IPS DF 19.7 (cell line): ENCODE measurements at regions not wholly inside any gene's neighbourhood (a gene's known extent, or its start where the extent isn't known, plus 50 kb on each side); places are given as distances from the start of the nearest gene placed in this dataset.

Experiments used
- DNase-seq: peaks from one replicate; pipeline ENCODE4 v3.0.0-alpha.2; 2013; ENCODE audit warnings: low read depth, low spot score

GRCh38 chr1:8267307-8267706 is 50.6 kb upstream of the SLC45A1 start:
- DNase-seq, result no peak

DNA sequence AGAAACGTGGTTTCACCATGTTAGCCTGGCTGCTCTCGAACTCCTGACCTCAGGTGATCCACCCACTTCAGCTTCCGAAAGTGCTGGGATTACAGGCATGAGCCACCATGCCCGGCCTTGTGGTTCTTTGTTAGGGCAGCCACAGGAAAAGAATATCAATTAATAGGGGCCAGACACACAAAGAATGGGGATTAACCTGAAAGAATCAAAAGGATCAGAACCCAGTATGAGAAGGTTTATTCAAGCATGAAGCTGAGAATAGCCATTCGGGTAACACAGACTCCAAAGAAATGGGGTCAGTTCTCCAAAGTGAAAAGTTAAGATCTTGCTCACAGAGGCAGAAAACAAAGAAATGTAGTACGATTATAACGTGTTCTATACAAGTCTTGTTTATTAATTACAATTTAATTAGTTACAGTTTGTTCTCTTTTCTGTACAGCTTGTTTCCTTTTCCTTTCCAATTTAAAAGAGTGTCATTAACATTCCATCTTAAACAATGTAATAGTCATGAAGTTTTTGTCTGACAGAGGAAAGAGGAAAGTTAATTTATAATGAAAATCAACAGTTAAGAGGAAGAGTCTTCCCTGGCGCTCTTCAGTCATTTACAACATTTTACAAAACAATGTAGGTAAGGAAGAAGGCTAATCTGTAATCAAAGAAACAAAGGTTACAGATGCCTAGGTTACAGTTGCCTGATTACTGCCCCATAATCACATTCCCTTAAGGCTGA is 51.3 kb upstream of the SLC45A1 start:
- no peak for DNase-seq

DNA sequence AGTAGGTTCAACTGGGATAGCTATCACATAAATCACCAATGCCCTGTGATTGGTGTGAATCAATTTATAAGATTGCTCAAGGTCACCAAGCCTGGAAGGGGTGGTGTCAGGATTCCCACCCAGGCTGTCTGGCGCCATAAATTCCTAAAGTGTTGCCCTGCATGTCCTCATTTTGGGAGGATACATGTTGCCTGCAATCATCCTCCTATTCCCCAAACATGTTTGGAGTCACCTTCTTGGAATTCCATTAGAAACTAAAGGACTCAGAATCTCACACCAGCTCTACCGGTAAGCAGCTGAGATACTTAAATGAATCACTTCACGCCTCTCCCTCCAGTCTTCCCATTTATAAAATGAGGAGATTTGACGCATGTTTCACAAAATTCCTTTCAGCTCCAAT is 54.1 kb upstream of the SLC45A1 start:
- no peak for DNase-seq

GRCh38 chr1:8261398-8261762 is 56.5 kb upstream of the SLC45A1 start:
- no peak for DNase-seq

- no peak for DNase-seq
These were observed 58.2 kb upstream of the SLC45A1 start for GRCh38 chr1:8259498-8260290.

DNA sequence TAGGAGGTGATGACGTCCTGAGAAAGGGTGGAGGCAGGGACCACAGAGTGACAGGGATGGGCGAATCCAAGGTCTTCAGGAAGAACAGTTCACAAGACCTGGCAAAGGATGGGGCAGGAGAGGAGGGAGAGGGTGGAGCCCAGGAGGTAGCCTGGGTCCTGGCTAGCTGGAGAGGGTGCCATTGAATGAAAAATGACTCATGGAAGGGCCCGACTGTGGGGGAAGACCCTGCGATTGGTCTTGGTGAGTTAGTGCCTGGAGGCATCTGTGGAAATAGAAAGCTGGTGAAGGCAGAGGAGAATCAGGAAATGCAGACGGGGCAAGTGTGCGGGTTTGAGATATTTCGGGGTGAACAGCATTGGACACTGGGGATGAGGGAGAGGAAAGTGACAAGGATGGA is 60.3 kb upstream of the SLC45A1 start:
- no peak for DNase-seq

DNA sequence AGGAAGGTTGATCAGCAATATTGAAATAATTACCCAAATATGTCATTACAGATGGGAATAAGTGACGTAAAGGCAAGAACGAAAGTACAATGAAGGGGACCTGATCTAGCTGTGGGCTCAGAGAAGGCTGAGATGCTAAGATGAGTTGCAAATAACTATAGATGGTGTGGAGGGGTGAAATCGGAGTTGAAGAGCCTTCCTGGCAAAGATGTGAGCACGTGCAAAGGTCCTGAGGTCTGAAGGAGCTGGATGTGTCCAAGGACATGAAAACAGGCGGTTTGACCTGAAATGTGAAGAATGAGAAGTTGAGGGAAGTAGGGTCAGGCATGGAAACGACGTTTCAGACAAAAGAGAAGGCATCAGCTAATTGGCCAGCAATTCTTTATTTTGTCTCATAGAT is 61.6 kb upstream of the SLC45A1 start:
- no peak for DNase-seq

- DNase-seq, result no peak
These were observed 62.2 kb upstream of the SLC45A1 start for GRCh38 chr1:8255712-8256111.

GRCh38 chr1:8252266-8252951 is 65.5 kb upstream of the SLC45A1 start:
- DNase-seq, result no peak

DNA sequence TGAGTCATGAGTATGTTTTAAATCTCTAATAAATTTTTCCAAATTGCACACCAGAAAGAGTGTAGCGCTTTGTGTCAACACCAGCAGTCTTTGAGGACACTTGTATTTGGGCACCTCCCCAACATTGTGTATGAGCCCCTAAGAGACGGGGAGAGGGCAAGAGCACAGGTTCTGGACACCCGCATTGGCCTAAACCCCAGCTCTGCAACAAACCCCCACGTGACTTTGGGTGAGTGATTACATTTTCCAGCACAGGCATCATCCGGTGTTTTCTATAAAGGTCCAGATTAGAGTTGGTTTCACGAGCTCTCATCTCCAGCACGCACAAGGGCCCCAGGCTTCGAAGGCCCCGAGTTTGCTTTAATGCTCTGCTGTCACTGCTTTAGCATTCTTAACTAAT is 66.3 kb upstream of the SLC45A1 start:
- no peak for DNase-seq

DNA sequence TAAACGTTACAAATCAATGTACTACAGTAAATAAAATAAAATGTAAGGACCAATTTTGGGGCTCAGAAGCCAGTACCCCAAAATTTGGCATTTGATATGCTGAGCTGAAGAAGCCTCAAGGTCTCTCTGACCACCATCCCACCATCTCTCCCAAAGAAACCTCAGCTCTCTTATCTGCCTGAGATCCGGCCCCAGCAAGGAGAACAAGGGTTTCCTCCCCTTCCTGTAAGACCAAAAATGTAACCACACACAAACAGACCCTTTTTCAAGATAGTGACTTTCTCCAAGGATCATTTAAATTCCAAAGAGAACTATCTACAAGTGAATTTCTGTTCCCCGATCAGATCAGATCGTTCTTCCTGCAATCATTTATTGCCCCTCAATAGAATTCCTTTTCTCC is 68.1 kb upstream of the SLC45A1 start:
- DNase-seq, result no peak

GRCh38 chr1:8247811-8248436 is 70.0 kb upstream of the SLC45A1 start:
- no peak for DNase-seq

DNA sequence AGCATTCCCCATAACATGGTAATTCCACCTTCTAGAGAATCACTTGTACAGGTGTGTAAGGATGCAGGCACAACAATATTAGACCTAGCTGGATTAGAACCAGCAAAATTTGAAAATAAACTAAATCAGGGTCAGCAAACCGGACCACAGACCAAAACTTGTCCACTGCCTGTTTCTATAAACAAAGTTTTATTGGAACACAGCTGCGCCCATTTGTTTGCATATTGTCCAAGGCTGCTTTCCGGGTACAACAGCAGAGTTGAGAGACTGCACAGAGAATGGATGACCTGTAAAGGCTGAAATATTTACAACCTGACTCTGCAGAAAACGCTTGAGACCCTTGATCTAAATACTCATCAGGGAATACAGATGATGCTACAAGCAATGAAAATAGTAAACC is 73.6 kb upstream of the SLC45A1 start:
- DNase-seq, result no peak

GRCh38 chr1:8242498-8242897 is 75.4 kb upstream of the SLC45A1 start:
- DNase-seq, result no peak

DNA sequence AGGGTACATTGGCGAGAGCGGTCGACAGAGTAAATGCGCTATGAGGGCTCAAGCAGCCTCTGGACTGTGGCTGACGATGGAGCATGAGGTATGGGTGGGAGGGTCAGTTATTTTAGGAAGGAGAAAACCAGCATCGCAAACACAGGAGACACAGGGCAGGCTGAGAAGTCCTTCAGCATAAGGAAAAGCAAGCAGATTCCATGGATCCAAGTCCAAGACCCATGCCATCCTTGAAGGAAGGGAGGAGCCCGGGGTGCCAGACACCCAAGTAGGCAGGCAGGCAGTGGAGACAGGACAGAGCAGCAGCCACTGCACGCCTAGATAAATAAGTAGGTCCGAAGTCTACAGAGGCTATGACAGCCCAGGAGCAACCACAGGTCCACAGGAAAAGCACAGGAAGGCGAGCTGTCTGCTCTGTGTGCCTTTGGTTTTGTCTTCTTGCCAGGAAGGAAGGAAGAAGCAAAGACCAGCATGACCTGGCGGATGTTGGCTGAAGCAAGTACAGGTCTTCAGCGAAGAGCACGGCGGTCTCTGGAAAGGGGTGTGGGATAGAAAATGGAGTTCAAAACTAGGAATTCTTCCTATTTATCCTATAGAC is 76.4 kb upstream of the SLC45A1 start:
- DNase-seq, result no peak

DNA sequence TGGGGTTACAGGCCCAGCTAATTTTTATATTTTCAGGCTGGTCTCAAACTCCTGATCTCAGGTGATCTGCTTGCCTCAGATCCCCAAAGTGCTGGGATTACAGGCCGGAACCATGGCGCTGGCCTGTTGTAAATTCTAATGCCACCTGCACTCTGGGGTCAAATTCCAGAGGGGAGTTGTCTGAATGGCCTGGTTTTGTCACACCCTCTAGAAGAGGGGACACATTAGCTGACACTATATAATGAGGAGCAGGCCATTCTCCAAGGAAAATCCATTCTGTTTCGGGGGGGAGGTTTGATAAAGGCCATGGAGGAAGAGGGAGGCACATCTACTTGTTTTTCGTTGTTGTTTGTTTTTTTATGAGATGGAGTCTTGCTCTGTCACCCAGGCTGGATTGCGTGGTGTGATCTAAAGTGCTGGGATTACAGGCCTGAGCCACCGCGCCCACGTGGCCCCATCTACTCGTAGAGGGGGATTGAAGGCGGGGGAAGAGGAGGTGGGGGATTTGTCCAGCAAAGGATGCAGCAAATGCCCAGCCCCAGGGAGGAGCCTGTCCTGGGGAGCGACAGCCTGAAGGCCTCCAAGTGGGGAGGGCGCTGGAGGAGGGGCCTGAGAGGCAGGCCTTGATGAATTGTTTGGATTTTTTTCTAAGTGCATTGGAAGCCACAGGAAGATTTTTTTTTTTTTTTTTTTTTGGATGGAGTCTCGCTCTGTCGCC is 78.4 kb upstream of the SLC45A1 start:
- DNase-seq, result no peak

DNA sequence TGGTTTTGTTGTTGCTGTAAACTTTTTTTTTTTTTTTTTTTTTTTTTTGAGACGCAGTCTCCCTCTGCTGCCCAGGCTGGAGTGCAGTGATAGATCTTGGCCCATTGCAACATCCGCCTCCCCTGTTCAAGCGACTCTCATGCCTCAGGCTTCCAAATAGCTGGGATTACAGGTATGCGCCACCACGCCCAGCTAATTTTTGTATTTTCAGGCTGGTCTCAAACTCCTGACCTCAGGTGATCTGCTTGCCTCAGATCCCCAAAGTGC is 78.9 kb upstream of the SLC45A1 start:
- DNase-seq, result no peak

DNA sequence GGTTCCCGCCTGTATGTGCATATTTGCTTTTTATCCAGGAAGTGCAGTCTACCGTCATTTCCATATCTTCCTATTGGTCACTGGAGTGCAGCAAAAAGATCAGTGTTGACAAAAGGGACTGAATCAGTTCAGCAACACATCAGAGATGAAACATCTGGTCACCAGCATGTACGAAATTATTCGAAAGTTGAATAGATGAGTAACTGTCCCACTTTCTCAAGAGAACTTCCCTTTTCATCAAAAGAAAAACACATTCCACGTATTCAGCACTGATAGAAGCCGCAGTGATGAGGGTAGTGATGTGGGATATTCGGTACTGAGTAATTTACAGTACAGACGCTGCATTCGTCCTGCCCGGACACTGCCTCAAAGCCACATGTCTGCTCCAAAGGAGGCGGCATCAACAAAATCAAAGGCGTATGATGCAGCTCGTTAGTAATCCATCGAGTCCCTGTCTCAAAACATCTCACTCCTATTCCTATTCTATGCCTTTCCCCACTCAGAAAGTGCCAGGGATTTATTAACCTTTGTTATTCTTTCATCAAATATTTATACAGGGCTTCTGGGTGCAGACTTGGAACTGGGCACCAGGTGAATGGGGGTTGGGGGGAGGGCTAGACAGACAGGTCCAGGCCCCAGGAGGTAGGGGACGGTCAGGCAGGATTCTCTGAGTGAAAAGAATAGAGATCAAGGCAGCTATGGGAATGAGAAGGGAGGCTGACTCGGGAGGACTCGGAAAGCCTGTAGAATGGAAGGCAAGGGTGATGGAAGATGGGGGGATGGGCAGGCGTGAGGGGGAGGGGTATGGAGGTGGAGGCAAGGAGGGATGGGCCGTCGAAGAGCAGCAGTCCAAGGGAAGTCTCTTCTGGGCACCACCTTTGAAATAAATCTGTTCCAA is 79.5 kb upstream of the SLC45A1 start:
- DNase-seq, result no peak

GRCh38 chr1:8232036-8232757 is 85.7 kb upstream of the SLC45A1 start:
- no peak for DNase-seq

GRCh38 chr1:8230292-8230621 is 87.7 kb upstream of the SLC45A1 start:
- no peak for DNase-seq
